HepG2 (cell line): ENCODE measurements at regions not wholly inside any gene's neighbourhood (a gene's known extent, or its start where the extent isn't known, plus 50 kb on each side); places are given as distances from the start of the nearest gene placed in this dataset.

Experiments used
- ATAC-seq: fragments of 200-7000 bp; cut with Tn5 transposase; 3 replicates; pipeline ENCODE4 v1.9.1; 2020; ENCODE audit warnings: mild to moderate bottlenecking, moderate library complexity
- BruUV-seq: library from RNA; stranded (reverse); fragments of 400-500 nt; replicated peaks from 2 replicates; lab custom pipeline; 2021; lab: Mats Ljungman, UMichigan
- CTCF ChIA-PET: fragments of 300-600 bp; formaldehyde crosslinking; extraction: SDS; loops from one replicate; lab custom pipeline; 2021; ENCODE audit warnings: low total read pairs, inconsistent platforms, low intra/inter-chr PET ratio; lab: Yijun Ruan, JAX
- POLR2A ChIA-PET: fragments of 350-600 bp; sonication (Branson Sonifier 250); formaldehyde crosslinking; loops from one replicate; lab custom pipeline; 2020; ENCODE audit warnings: antibody characterized with exemption, inconsistent platforms; lab: Yijun Ruan, JAX
- DNase-seq: peaks from one replicate; pipeline ENCODE4 v3.0.0-alpha.2; 2015; ENCODE audit warnings: low spot score
- FAIRE-seq: peaks from 3 replicates; lab custom pipeline; 2011; peaks lifted over from hg19 to GRCh38; lab: Jason Lieb, UNC
- H2AFZ ChIP-seq: one replicate; pipeline ENCODE4 v1.6.1; 2011; ENCODE audit warnings: low read length, inconsistent platforms
- H3K27ac ChIP-seq: fragments of 300-600 bp; 3 replicates; pipeline ENCODE4 v1.8.0; 2011; ENCODE audit warnings: mixed run types, mild to moderate bottlenecking, mixed read lengths, low read length, inconsistent platforms; ENCODE audit not compliant: insufficient read depth; ENCODE audit errors: extremely low read length
- H3K27me3 ChIP-seq, 2 experiments: fragments of 200-600 bp in 1 of 2; 2 replicates in 1 of 2; 3 replicates in 1 of 2; pipeline versions ENCODE4 v1.6.0 to v1.8.0; 2011; ENCODE audit warnings: low read length in 2 of 2, mild to moderate bottlenecking in 2 of 2, moderate library complexity in 2 of 2, inconsistent platforms in 1 of 2; ENCODE audit not compliant: insufficient read depth in 2 of 2, control insufficient read depth in 1 of 2
- H3K36me3 ChIP-seq, 2 experiments: fragments of 200-600 bp in 1 of 2; replicated peaks in 1 of 2; 2 replicates in 1 of 2; 3 replicates in 1 of 2; pipeline versions ENCODE4 v1.5.1 to v1.8.0; 2011; ENCODE audit warnings: low read length in 2 of 2, inconsistent platforms in 1 of 2; ENCODE audit not compliant: insufficient read depth in 2 of 2, control insufficient read depth in 1 of 2
- H3K4me1 ChIP-seq: 2 replicates; pipeline ENCODE4 v1.5.1; 2012; ENCODE audit warnings: low read length, inconsistent platforms; ENCODE audit not compliant: insufficient read depth
- H3K4me2 ChIP-seq: 2 replicates; pipeline ENCODE4 v1.6.0; 2011; ENCODE audit warnings: low read depth, low read length, inconsistent platforms
- H3K4me3 ChIP-seq, 3 experiments: fragments of 200-600 bp in 1 of 3; sonication (generic), shearing (Covaris generic) in 1 of 3; replicated peaks in 1 of 3; 2 replicates each; pipeline ENCODE4 v1.5.1; 2011 to 2016; ENCODE audit warnings: low read length in 3 of 3, inconsistent platforms in 2 of 3, low read depth in 2 of 3, mild to moderate bottlenecking in 2 of 3, control low read depth in 1 of 3, mixed read lengths in 1 of 3; ENCODE audit not compliant: insufficient read depth in 1 of 3
- H3K79me2 ChIP-seq: one replicate; pipeline ENCODE4 v1.6.1; 2011; ENCODE audit warnings: low read length, inconsistent platforms; ENCODE audit not compliant: insufficient read depth
- H3K9ac ChIP-seq: 2 replicates; pipeline ENCODE4 v1.6.0; 2011; ENCODE audit warnings: mild to moderate bottlenecking, low read depth, low read length, inconsistent platforms; ENCODE audit not compliant: insufficient read depth
- H3K9me3 ChIP-seq: 2 replicates; pipeline ENCODE4 v1.5.1; 2012; ENCODE audit warnings: mild to moderate bottlenecking, low read length
- H4K20me1 ChIP-seq: 2 replicates; pipeline ENCODE4 v1.6.0; 2011; ENCODE audit warnings: inconsistent platforms, mild to moderate bottlenecking, low read length, moderate library complexity; ENCODE audit not compliant: insufficient read depth
- ARNTL ChIP-seq: sonication (generic); formaldehyde crosslinking; IDR thresholded peaks from 2 replicates; pipeline ENCODE4 v1.4.0; 2020; ENCODE audit warnings: mild to moderate bottlenecking, missing genetic modification reagents
- CBX5 ChIP-seq: sonication (generic); formaldehyde crosslinking; IDR thresholded peaks from 2 replicates; pipeline ENCODE4 v1.4.0; 2020; ENCODE audit warnings: missing genetic modification reagents, borderline replicate concordance
- CTCF ChIP-seq: sonication (generic); formaldehyde crosslinking; IDR thresholded peaks from 2 replicates; pipeline ENCODE4 v1.5.0; 2020; ENCODE audit warnings: mild to moderate bottlenecking, missing genetic modification reagents, moderate library complexity
- IRF2 ChIP-seq: IDR thresholded peaks from 2 replicates; pipeline ENCODE4 v1.6.1; 2018; ENCODE audit warnings: missing genetic modification reagents, missing compliant biosample characterization
- SRY ChIP-seq: sonication (generic); formaldehyde crosslinking; IDR thresholded peaks from 2 replicates; pipeline ENCODE4 v1.8.0; 2022; ENCODE audit warnings: mild to moderate bottlenecking, missing genetic modification reagents
- ZNF33A ChIP-seq: sonication (generic); formaldehyde crosslinking; IDR thresholded peaks from 2 replicates; pipeline ENCODE4 v1.5.1; 2020; ENCODE audit warnings: missing genetic modification reagents, mild to moderate bottlenecking, moderate library complexity, borderline replicate concordance
- ZNF75D ChIP-seq: sonication (generic); formaldehyde crosslinking; IDR thresholded peaks from 2 replicates; pipeline ENCODE4 v1.8.1; 2023; ENCODE audit warnings: missing genetic modification reagents, mild to moderate bottlenecking, borderline replicate concordance
- WGBS: methylation state at CpG from one replicate; pipeline ENCODE4 v1.1.6; 2017; ENCODE audit warnings: low lambda C conversion rate; 5-methylcytosine and 5-hydroxymethylcytosine counted together
- in situ Hi-C: cut with HindIII; loops from 2 replicates; pipeline ENCODE4 v1.10.0; 2017; ENCODE audit warnings: low pct_unique_long_range_greater_than_20kb; ENCODE audit not compliant: extremely low pct_ligation_motif_present
- intact Hi-C: fragments of 100-400 bp; cut with micrococcal nuclease; formaldehyde crosslinking; loops from one replicate; pipeline ENCODE4 v1.10.0; 2022; ENCODE audit not compliant: unreplicated experiment

- no peak for TF ChIP-seq CBX5 (CRISPR knock-in tag)
- TF ChIP-seq ARNTL (CRISPR knock-in tag): no peak
- TF ChIP-seq ZNF33A (CRISPR knock-in tag): no peak
- no peak for TF ChIP-seq IRF2 (CRISPR knock-in tag)
- no peak for TF ChIP-seq ZNF75D (CRISPR knock-in tag)
- TF ChIP-seq SRY (CRISPR knock-in tag): no peak
- TF ChIP-seq CTCF (CRISPR knock-in tag): peak; percentile 22; the same call in 1 of the 2 replicates
- Histone ChIP-seq H2AFZ (no peak overlapping the region), H3K4me1 (no peaks in the 10 kb centered on the region), H3K36me3 (no peaks in the 10 kb centered on the region), H3K9me3 (no peaks in the 10 kb centered on the region), H3K79me2 (no peaks in the 10 kb centered on the region), H4K20me1 (no peaks in the 10 kb centered on the region), H3K27ac (no peak overlapping the region), H3K4me3 (no peak overlapping the region), H3K9ac (no peak overlapping the region), H3K27me3 (peaks cover 1 to 23% of the 10 kb centered on the region in 2 experiments; a peak in 3 of 5 replicates), H3K4me2 (no peak overlapping the region)
- FAIRE-seq (no peak), DNase-seq (no peak), ATAC-seq (peak; percentile 41; the same call in 2 of the 3 replicates)
- ChIA-PET CTCF (no interaction called here), POLR2A (no interaction called here)
- WGBS: 27% methylated on average over 8 of the region's 8 CpGs
- intact Hi-C loops: no loop called here
- no TSS peak for BruUV-seq
- in situ Hi-C loops: no loop called here
Measured at GRCh38 chr10:125217990-125218675, 57.8 kb upstream of the CTBP2 start.
